ENCODE measurements at regions not wholly inside any gene's neighbourhood (a gene's known extent, or its start where the extent isn't known, plus 50 kb on each side); places are given as distances from the start of the nearest gene placed in this dataset.

GRCh38 chr13:75013818-75014217 is 468.2 kb downstream of the TBC1D4 start (continued):
- TF ChIP-seq, protein P1, sequence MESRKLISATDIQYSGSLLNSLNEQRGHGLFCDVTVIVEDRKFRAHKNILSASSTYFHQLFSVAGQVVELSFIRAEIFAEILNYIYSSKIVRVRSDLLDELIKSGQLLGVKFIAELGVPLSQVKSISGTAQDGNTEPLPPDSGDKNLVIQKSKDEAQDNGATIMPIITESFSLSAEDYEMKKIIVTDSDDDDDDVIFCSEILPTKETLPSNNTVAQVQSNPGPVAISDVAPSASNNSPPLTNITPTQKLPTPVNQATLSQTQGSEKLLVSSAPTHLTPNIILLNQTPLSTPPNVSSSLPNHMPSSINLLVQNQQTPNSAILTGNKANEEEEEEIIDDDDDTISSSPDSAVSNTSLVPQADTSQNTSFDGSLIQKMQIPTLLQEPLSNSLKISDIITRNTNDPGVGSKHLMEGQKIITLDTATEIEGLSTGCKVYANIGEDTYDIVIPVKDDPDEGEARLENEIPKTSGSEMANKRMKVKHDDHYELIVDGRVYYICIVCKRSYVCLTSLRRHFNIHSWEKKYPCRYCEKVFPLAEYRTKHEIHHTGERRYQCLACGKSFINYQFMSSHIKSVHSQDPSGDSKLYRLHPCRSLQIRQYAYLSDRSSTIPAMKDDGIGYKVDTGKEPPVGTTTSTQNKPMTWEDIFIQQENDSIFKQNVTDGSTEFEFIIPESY (CRISPR knock-in tag; IDR thresholded peaks at IDR 0.05) = no peak

GRCh38 chr13:75010941-75011340 is 471.0 kb downstream of the TBC1D4 start:
- DNase-seq (ENCODE audit: low spot score) = no peak
- BruUV-seq (replicated peaks) = no TSS peak
- no peak overlapping the region for H3K4me3 ChIP-seq (replicated peaks in 1 of 3; ENCODE audit: insufficient read depth in 1 of 3, low read depth in 2 of 3, low read length in 3 of 3)
- in situ Hi-C loops (cut with HindIII; ENCODE audit: extremely low pct_ligation_motif_present, low pct_unique_long_range_greater_than_20kb) (no loop called here), intact Hi-C loops (cut with micrococcal nuclease; ENCODE audit: unreplicated experiment) (no loop called here)
- H3K79me2 ChIP-seq (ENCODE audit: insufficient read depth, low read length) = no peaks in the 10 kb centered on the region
- ATAC-seq = no peak
- CTCF ChIA-PET (ENCODE audit: low intra/inter-chr PET ratio, low total read pairs) = no interaction called here
- WGBS (ENCODE audit: low lambda C conversion rate) = 0% methylated on average over 4 of the region's 4 CpGs
- POLR2A ChIA-PET = no interaction called here
- H3K9ac ChIP-seq (ENCODE audit: insufficient read depth, low read depth, low read length) = no peak overlapping the region
- H3K9me3 ChIP-seq (ENCODE audit: low read length) = no peaks in the 10 kb centered on the region
- H4K20me1 ChIP-seq (ENCODE audit: insufficient read depth, low read length) = no peaks in the 10 kb centered on the region
- no peak overlapping the region for H2AFZ ChIP-seq (ENCODE audit: low read length)
- no peak overlapping the region for H3K4me2 ChIP-seq (ENCODE audit: low read depth, low read length)
- H3K27me3 ChIP-seq (ENCODE audit: control insufficient read depth in 1 of 2, insufficient read depth in 2 of 2, low read length in 2 of 2) = no peaks in the 10 kb centered on the region
- TF ChIP-seq XRCC5 (optimal IDR thresholded peaks at IDR 0.05; ENCODE audit: low read length) (no peak), RXRA (CRISPR knock-in tag; IDR thresholded peaks at IDR 0.05) (no peak), ZNF773 (CRISPR knock-in tag; IDR thresholded peaks at IDR 0.05; ENCODE audit: borderline replicate concordance) (no peak), IKZF4 (CRISPR knock-in tag; IDR thresholded peaks at IDR 0.05; ENCODE audit: borderline replicate concordance, low read depth, not compliant biosample characterization) (no peak), PAXIP1 (CRISPR knock-in tag; conservative IDR thresholded peaks at IDR 0.05) (no peak), CEBPB (IDR thresholded peaks at IDR 0.05; ENCODE audit: borderline replicate concordance, low read depth, low read length) (no peak), POLR2AphosphoS5 (IDR thresholded peaks at IDR 0.05; ENCODE audit: low read depth, low read length) (no peak), HOXA3 (CRISPR knock-in tag; IDR thresholded peaks at IDR 0.05) (no peak), FOXA3 (CRISPR knock-in tag; IDR thresholded peaks at IDR 0.05) (no peak), CAMTA2 (CRISPR knock-in tag; IDR thresholded peaks at IDR 0.05; ENCODE audit: borderline replicate concordance) (no peak), CSRNP2 (CRISPR knock-in tag; conservative IDR thresholded peaks at IDR 0.05; ENCODE audit: low read depth) (no peak), RFXANK (CRISPR knock-in tag; IDR thresholded peaks at IDR 0.05) (no peak)
- H3K4me1 ChIP-seq (ENCODE audit: insufficient read depth, low read length) = no peaks in the 10 kb centered on the region
- no peak overlapping the region for H3K27ac ChIP-seq (ENCODE audit: extremely low read length, insufficient read depth, low read length)
- no peak for FAIRE-seq
- no peaks in the 10 kb centered on the region for H3K36me3 ChIP-seq (replicated peaks in 1 of 2; ENCODE audit: control insufficient read depth in 1 of 2, insufficient read depth in 2 of 2, low read length in 2 of 2)
